H7 (cell line): ENCODE measurements at regions not wholly inside any gene's neighbourhood (a gene's known extent, or its start where the extent isn't known, plus 50 kb on each side); places are given as distances from the start of the nearest gene placed in this dataset.
A peak's percentile ranks its signal among the peaks of the same experiment; 100 is the strongest.
"Not testable (repeated sequence)": the region's sequence is repeated elsewhere in the genome, so short reads cannot be mapped to it uniquely, and the experiment has no call there.

Experiments
- DNase-seq: peaks from one replicate; pipeline ENCODE4 v3.0.0; 2012
- H3K27me3 ChIP-seq: 2 replicates; pipeline ENCODE4 v1.6.0; 2011; ENCODE audit warnings: mild to moderate bottlenecking, low read length; ENCODE audit not compliant: control insufficient read depth, insufficient read depth
- H3K36me3 ChIP-seq: replicated peaks from 2 replicates; pipeline ENCODE4 v1.5.1; 2011; ENCODE audit warnings: low read length; ENCODE audit not compliant: control insufficient read depth, insufficient read depth
- H3K4me3 ChIP-seq: 2 replicates; pipeline ENCODE4 v1.5.1; 2011; ENCODE audit warnings: low read depth, mild to moderate bottlenecking, control low read depth, low read length, moderate library complexity; ENCODE audit not compliant: insufficient read depth

DNA sequence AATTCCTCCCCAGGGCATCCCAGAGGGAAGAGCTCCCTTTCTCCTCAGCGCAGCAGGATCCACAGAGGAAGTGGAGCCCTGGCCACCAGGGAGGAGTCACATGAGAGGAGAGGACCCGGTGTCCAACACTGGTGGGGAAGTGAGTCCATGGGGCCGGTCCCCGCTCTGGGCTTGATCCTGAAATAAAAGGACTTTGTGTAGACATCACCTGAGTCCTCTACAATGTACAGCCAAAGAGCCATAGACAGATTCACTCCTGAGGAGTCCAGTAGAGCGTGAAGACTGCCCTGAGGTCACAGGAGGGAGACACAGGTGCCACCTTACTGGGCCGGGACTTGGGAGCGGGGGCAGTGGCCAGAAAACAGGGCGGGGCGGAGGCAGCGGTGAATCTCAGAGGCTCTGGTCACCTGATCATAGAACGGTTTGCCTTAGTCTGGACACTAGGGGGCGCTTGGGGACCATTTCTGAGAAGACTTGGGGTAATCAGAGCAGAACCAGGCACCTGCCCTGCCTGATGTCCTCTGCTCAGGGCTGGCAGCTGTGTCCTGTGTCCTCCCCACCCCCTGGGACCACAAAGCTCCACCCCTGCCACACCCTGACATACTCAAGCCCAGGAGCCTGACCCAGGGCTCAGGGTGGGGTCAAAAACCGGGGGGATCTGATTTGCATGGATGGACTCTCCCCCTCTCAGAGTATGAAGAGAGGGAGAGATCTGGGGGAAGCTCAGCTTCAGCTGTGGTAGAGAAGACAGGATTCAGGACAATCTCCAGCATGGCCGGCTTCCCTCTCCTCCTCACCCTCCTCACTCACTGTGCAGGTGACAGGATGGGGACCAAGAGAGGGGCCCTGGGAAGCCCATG lies 112.7 kb downstream of the VPREB1 start:
- peak; percentile 91 for DNase-seq
- Histone ChIP-seq H3K36me3 (no peaks in the 10 kb centered on the region), H3K4me3 (no peak overlapping the region), H3K27me3 (peaks cover 83% of the 10 kb centered on the region)

DNA sequence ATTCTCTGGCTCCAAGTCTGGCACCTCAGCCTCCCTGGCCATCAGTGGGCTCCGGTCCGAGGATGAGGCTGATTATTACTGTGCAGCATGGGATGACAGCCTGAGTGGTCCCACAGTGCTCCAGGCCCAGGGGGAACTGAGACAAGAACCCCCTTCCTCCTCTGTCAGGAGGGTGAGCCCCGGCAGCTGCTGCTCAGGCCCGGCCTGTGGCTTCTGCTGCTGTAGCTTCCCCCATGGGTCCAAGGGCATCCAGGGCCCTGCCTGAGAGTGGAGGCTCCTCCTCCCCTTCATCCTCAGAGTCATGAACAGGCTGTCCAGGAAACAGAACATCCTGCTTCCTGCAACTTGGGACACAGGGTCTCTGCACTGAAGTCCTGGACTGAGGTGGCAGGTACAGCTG lies 113.6 kb downstream of the VPREB1 start:
- Histone ChIP-seq H3K4me3 (no peak overlapping the region), H3K36me3 (no peaks in the 10 kb centered on the region), H3K27me3 (peaks cover 83% of the 10 kb centered on the region)
- no peak for DNase-seq

- Histone ChIP-seq H3K4me3 (no peak overlapping the region), H3K27me3 (peaks cover 83% of the 10 kb centered on the region), H3K36me3 (no peaks in the 10 kb centered on the region)
- DNase-seq = no peak
Observed at GRCh38 chr22:22358686-22359085, 114.1 kb downstream of the VPREB1 start.

- Histone ChIP-seq H3K27me3 (peaks cover 83% of the 10 kb centered on the region), H3K36me3 (no peaks in the 10 kb centered on the region), H3K4me3 (no peak overlapping the region)
- DNase-seq = no peak
Observed at GRCh38 chr22:22359465-22359864, 114.9 kb downstream of the VPREB1 start.

DNA sequence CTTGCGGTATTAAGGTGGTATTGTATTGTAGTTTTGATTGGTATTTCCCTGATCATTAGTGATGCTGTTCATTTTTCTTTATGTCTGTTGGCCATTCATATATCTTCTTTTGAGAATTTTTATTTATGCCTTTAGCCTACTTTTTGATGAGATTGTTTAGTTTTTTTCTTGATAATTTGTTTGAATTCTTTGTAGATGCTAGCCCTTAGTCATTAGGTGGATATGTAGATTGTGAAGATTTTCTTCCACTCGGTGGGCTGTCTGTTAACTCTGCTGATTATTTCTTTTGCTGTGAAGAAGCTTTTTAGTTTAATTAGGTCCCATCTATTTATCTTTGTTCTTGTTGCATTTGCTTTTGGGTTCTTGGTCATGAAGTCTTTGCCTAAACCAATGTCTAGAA lies 115.4 kb downstream of the VPREB1 start:
- Histone ChIP-seq H3K4me3 (no peak overlapping the region), H3K27me3 (peaks cover 83% of the 10 kb centered on the region), H3K36me3 (no peaks in the 10 kb centered on the region)
- no peak for DNase-seq

DNA sequence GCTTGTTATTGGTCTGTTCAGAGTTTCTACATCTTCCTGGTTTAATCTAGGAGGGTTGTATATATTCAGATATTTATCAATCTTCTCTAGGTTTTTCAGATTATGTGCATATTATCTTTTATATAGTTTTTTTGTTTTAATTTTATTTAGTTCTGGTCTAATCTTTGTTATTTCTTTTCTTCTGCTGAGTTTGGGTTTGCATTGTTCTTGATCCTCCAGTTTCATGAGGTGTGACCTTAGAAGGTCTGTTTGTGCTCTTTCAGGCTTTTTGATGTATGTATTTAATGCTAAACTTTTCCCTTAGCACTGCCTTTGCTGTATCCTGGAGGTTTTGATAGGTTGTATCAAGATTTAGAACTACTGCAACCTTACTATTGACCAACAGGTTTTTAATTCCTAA lies 117.7 kb downstream of the VPREB1 start:
- Histone ChIP-seq H3K4me3 (no peak overlapping the region), H3K36me3 (no peaks in the 10 kb centered on the region), H3K27me3 (peaks cover 85% of the 10 kb centered on the region)
- DNase-seq = no peak

DNA sequence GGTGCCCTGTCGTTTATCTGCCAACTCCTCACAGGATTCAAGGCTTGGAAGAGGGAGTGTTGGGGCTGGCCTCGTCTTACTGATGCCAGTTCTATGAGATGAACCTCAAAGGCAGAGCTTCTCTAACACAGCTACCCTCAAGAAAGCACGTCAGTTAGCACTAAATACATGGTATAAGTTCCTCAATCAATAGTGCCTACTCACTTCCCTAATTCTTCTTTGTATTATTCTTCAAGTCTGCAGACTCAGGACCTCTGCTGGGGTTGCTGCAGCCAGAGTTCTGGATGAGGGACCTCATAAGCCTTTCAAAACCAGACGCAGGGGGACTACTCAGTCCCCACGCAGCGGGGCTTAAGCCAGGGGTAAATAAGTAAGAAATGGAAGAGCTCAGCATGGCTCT lies 118.3 kb downstream of the VPREB1 start:
- no peak for DNase-seq
- peaks cover 87% of the 10 kb centered on the region for H3K27me3 ChIP-seq
- H3K36me3 ChIP-seq = no peaks in the 10 kb centered on the region
- no peak overlapping the region for H3K4me3 ChIP-seq

GRCh38 chr22:22364207-22364606 lies 119.6 kb downstream of the VPREB1 start:
- H3K36me3 ChIP-seq = no peaks in the 10 kb centered on the region
- H3K27me3 ChIP-seq = peaks cover 88% of the 10 kb centered on the region
- no peak for DNase-seq
- H3K4me3 ChIP-seq = no peak overlapping the region

DNA sequence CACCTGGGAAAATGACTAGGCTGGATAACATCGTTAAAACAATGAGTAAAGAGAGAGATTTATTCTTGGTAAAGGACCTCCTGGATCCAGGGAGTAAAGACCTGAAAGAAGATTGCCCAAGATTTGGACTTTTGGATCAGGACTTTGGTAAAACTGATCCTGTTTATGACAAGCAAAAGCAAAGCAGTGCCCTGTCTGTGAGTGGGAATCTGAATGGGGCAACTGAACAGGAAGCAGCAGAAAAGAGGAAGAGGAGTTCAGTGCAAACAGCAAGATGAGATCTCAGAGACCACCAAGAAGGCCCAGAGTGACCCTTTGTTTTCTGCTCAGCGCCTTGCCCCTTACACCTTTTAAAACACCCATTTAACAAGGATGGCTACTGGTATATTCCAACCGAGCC lies 122.0 kb downstream of the VPREB1 start:
- H3K27me3 ChIP-seq = peaks cover 96% of the 10 kb centered on the region
- no peaks in the 10 kb centered on the region for H3K36me3 ChIP-seq
- no peak overlapping the region for H3K4me3 ChIP-seq
- DNase-seq = no peak

DNA sequence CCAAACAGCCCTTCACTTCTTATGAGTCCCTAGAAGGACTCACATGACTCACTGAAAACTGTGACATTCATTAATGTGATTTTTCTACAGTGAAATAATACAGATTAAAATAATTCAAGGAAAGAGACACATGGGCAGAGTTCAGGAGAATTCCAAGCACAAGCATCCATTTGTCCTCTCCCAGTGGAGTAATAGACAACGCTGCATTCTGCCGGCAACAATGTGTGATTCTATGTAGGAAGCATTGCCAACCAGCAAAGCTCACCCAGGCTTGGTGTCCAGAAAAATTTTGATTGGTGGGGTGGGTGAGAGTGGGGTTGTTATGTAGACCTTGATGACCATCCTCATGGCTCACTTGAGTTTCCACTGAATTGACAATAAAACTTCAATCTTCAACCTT lies 123.9 kb downstream of the VPREB1 start:
- Histone ChIP-seq H3K4me3 (no peak overlapping the region), H3K27me3 (peaks cover 97% of the 10 kb centered on the region), H3K36me3 (no peaks in the 10 kb centered on the region)
- no peak for DNase-seq

GRCh38 chr22:22369219-22369963 lies 124.8 kb downstream of the VPREB1 start:
- not testable (repeated sequence) for DNase-seq
- peaks cover 97% of the 10 kb centered on the region for H3K27me3 ChIP-seq

GRCh38 chr22:22369964-22370270 lies 125.3 kb downstream of the VPREB1 start:
- Histone ChIP-seq H3K4me3 (no peak overlapping the region), H3K36me3 (no peaks in the 10 kb centered on the region), H3K27me3 (peaks cover 97% of the 10 kb centered on the region)
- DNase-seq = no peak

More at GRCh38 chr22:22369219-22369963, 124.8 kb downstream of the VPREB1 start:
- H3K4me3 ChIP-seq, H3K36me3 ChIP-seq: not testable (repeated sequence)

DNA sequence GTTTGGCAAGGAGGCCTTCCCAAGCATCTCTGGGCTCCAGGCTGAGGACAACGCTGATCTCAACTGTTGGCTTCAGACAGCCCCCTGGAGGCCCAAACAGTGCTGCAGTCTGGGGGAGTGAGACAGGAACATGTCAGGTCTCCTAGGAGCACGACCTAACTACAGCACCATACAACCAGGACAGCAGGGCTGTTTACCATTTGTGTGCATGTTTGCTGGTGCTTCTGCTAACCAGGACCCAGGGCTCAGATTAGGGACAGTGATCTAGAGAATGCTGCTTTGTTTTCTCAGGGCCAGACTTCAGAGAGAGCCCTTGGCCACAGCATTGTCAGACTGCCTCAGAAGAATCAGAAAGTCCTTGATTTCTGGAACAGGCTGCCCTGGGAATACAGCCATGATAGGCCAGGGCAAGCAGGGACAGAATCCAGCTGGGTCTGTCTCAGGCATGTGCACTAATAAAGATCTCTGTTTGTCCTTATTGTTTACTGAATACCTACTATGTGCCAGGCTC lies 126.5 kb downstream of the VPREB1 start:
- no peaks in the 10 kb centered on the region for H3K36me3 ChIP-seq
- DNase-seq = peak; percentile 49
- peaks cover 97% of the 10 kb centered on the region for H3K27me3 ChIP-seq
- H3K4me3 ChIP-seq = no peak overlapping the region

DNA sequence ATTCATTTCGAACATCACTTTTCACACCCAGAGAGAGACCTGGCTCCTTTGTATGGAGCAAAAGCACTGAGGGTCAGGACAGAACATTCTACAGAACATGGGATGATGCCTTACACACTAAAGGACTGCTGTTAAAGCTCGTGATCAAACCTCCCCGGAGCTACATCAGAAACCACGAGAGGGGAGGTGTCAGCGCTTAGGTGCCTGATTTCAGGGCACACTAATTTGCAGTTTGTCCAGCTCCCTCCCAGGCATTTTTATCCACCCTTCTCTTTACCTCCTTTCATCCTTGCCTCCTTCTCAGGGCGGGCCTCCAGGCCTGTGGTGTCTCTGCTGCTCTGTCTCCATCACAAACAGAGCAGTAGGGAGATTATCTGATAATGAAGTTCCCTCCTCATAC lies 127.5 kb downstream of the VPREB1 start:
- Histone ChIP-seq H3K4me3 (no peak overlapping the region), H3K27me3 (peaks cover 97% of the 10 kb centered on the region), H3K36me3 (no peaks in the 10 kb centered on the region)
- no peak for DNase-seq

DNA sequence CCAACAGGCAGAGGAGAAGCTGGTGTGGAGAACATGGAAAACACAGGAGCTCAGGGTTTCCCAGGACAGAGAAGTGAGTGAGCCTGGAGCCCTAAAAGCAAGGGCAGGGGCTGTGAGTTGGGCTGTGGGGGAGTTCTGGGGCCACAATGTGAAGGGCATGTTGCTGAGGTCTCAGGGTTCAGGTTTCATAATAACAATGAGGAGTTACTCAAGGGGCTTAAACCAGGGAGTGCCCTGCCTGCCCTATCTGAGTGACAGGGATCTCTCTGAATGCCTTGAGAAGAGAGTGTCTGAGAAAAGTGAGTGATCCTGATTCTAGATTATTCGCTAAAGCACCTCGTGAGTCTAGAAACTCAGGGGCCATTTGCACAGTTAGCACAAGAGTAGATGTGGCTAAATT lies 129.6 kb downstream of the VPREB1 start:
- no peaks in the 10 kb centered on the region for H3K36me3 ChIP-seq
- peaks cover 99% of the 10 kb centered on the region for H3K27me3 ChIP-seq
- no peak overlapping the region for H3K4me3 ChIP-seq
- DNase-seq = no peak
